A673 (cell line): ENCODE measurements at regions not wholly inside any gene's neighbourhood (a gene's known extent, or its start where the extent isn't known, plus 50 kb on each side); places are given as distances from the start of the nearest gene placed in this dataset.
"Not testable (repeated sequence)": the region's sequence is repeated elsewhere in the genome, so short reads cannot be mapped to it uniquely, and the experiment has no call there.

Experiments used
- BruUV-seq: library from RNA; stranded (reverse); fragments of 400-500 nt; replicated peaks from 2 replicates; lab custom pipeline; 2021; lab: Mats Ljungman, UMichigan
- CTCF ChIA-PET: fragments of 300-600 bp; sonication (Branson Sonifier 250); formaldehyde crosslinking; loops from one replicate; lab custom pipeline; 2022; ENCODE audit warnings: antibody characterized with exemption; lab: Charles Lee
- POLR2A ChIA-PET: fragments of 300-600 bp; sonication (Branson Sonifier 250); formaldehyde crosslinking; loops from one replicate; lab custom pipeline; 2022; ENCODE audit warnings: antibody characterized with exemption; ENCODE audit not compliant: low non-redundant PET; lab: Charles Lee
- DNase-seq: peaks from one replicate; pipeline ENCODE4 v3.0.0-alpha.2; 2015; ENCODE audit warnings: low spot score
- H3K27ac ChIP-seq: fragments of 200-600 bp; sonication (generic); 2 replicates; pipeline ENCODE4 v1.5.1; 2016; ENCODE audit warnings: mixed run types, low read depth, mild to moderate bottlenecking, mixed read lengths, antibody characterized with exemption, low read length; ENCODE audit not compliant: poor library complexity, severe bottlenecking
- H3K27me3 ChIP-seq: fragments of 200-600 bp; sonication (generic); replicated peaks from 2 replicates; pipeline ENCODE4 v1.6.1; 2017; ENCODE audit warnings: mixed run types, low read depth, mild to moderate bottlenecking, mixed read lengths, antibody characterized with exemption, low read length; ENCODE audit not compliant: insufficient read depth, poor library complexity
- H3K36me3 ChIP-seq: fragments of 200-600 bp; sonication (generic); 2 replicates; pipeline ENCODE4 v1.6.1; 2016; ENCODE audit warnings: mixed run types, mild to moderate bottlenecking, mixed read lengths, antibody characterized with exemption, low read length; ENCODE audit not compliant: insufficient read depth, poor library complexity, severe bottlenecking
- H3K4me1 ChIP-seq: fragments of 200-600 bp; sonication (generic); 2 replicates; pipeline ENCODE4 v1.6.1; 2017; ENCODE audit warnings: mixed run types, mild to moderate bottlenecking, mixed read lengths, antibody characterized with exemption, low read length; ENCODE audit not compliant: insufficient read depth, poor library complexity, severe bottlenecking
- H3K4me3 ChIP-seq: fragments of 200-600 bp; sonication (generic); 2 replicates; pipeline ENCODE4 v1.5.1; 2016; ENCODE audit warnings: low read depth, mixed run types, mild to moderate bottlenecking, mixed read lengths, low read length; ENCODE audit not compliant: poor library complexity, severe bottlenecking
- H3K9me3 ChIP-seq: fragments of 200-600 bp; sonication (generic); 2 replicates; pipeline ENCODE4 v1.6.1; 2016; ENCODE audit warnings: mixed run types, low read depth, mild to moderate bottlenecking, mixed read lengths, antibody characterized with exemption, low read length; ENCODE audit not compliant: poor library complexity, severe bottlenecking
- CTCF ChIP-seq: fragments of 300-800, 200-600 bp; sonication (generic); conservative IDR thresholded peaks from 2 replicates; pipeline ENCODE4 v1.5.1; 2017; ENCODE audit warnings: low read depth, mild to moderate bottlenecking, antibody characterized with exemption, low read length, moderate library complexity, mixed read lengths
- EZH2 ChIP-seq: fragments of 200-600 bp; sonication (generic); IDR thresholded peaks from 2 replicates; pipeline ENCODE4 v1.6.1; 2017; ENCODE audit warnings: borderline replicate concordance, low read depth, mild to moderate bottlenecking, mixed read lengths, antibody characterized with exemption, low read length; ENCODE audit not compliant: poor library complexity, severe bottlenecking
- intact Hi-C: fragments of 100-400 bp; cut with micrococcal nuclease; formaldehyde crosslinking; loops from one replicate; pipeline ENCODE4 v1.10.0; 2022; ENCODE audit not compliant: unreplicated experiment

- TF ChIP-seq EZH2: no peak
- no peak for TF ChIP-seq CTCF
- intact Hi-C loops: no loop called here
- Histone ChIP-seq H3K27me3 (no peaks in the 10 kb centered on the region), H3K4me3 (no peak overlapping the region), H3K27ac (no peak overlapping the region), H3K4me1 (peaks cover 19% of the 10 kb centered on the region), H3K9me3 (no peaks in the 10 kb centered on the region), H3K36me3 (no peaks in the 10 kb centered on the region)
- no peak for DNase-seq
- ChIA-PET POLR2A (no interaction called here), CTCF (interaction anchor here (0.7 kb wide), 1 partner anchor 8 kb away, joined by 6 read pairs; no protein-coding TSS in a partner anchor)
- BruUV-seq: no TSS peak
Measured at GRCh38 chr12:70080566-70080965, 162.7 kb upstream of the CNOT2 start.

- Histone ChIP-seq H3K9me3 (no peaks in the 10 kb centered on the region), H3K27me3 (no peaks in the 10 kb centered on the region), H3K4me3 (no peak overlapping the region), H3K36me3 (no peaks in the 10 kb centered on the region), H3K4me1 (peaks cover 19% of the 10 kb centered on the region), H3K27ac (no peak overlapping the region)
- ChIA-PET POLR2A (no interaction called here), CTCF (no interaction called here)
- no peak for DNase-seq
- TF ChIP-seq EZH2: no peak
- no peak for TF ChIP-seq CTCF
- intact Hi-C loops: no loop called here
- BruUV-seq: no TSS peak
Measured at GRCh38 chr12:70082997-70083676, 160.1 kb upstream of the CNOT2 start.

GRCh38 chr12:70083677-70084020 is 159.6 kb upstream of the CNOT2 start:
- H3K4me1 ChIP-seq: peaks cover 17% of the 10 kb centered on the region
- ChIA-PET POLR2A (no interaction called here), CTCF (no interaction called here)
- no peaks in the 10 kb centered on the region for H3K36me3 ChIP-seq
- TF ChIP-seq EZH2 (no peak), CTCF (no peak)
- DNase-seq: no peak
- BruUV-seq: no TSS peak
- no peaks in the 10 kb centered on the region for H3K27me3 ChIP-seq
- H3K9me3 ChIP-seq: no peaks in the 10 kb centered on the region
- no peak overlapping the region for H3K27ac ChIP-seq
- H3K4me3 ChIP-seq: no peak overlapping the region
- intact Hi-C loops: no loop called here

- H3K9me3 ChIP-seq, intact Hi-C loops, H3K27ac ChIP-seq, H3K4me1 ChIP-seq, BruUV-seq, H3K36me3 ChIP-seq, H3K4me3 ChIP-seq, H3K27me3 ChIP-seq, DNase-seq, POLR2A ChIA-PET: not testable (repeated sequence)
- CTCF ChIA-PET: interaction anchor here (0.7 kb wide), 1 partner anchor 131 kb away, joined by 5 read pairs; no protein-coding TSS in a partner anchor
Measured at GRCh38 chr12:70086372-70086771, 156.9 kb upstream of the CNOT2 start.
